GM23338 (cell line): ENCODE measurements at regions not wholly inside any gene's neighbourhood (a gene's known extent, or its start where the extent isn't known, plus 50 kb on each side); places are given as distances from the start of the nearest gene placed in this dataset.
A peak's percentile ranks its signal among the peaks of the same experiment; 100 is the strongest.

Source experiments
- ATAC-seq: fragments of 200-7000 bp; cut with Tn5 transposase; 3 replicates; pipeline ENCODE4 v1.9.1; 2020
- DNase-seq: peaks from one replicate; pipeline ENCODE4 v3.0.0-alpha.2; 2015; ENCODE audit warnings: low spot score
- H2AFZ ChIP-seq: fragments of 200-600 bp; sonication (generic); 2 replicates; pipeline ENCODE4 v1.8.0; 2016; ENCODE audit warnings: antibody characterized with exemption, mild to moderate bottlenecking, moderate library complexity
- H3F3A ChIP-seq: fragments of 200-600 bp; sonication (generic); replicated peaks from 2 replicates; pipeline ENCODE4 v1.8.0; 2017; ENCODE audit warnings: antibody characterized with exemption, mixed run types, low read depth
- H3K27ac ChIP-seq: fragments of 200-600 bp; sonication (generic); 2 replicates; pipeline ENCODE4 v1.6.1; 2016; ENCODE audit warnings: low read depth
- H3K27me3 ChIP-seq: fragments of 200-600 bp; sonication (generic); 2 replicates; pipeline ENCODE4 v1.8.0; 2016; ENCODE audit warnings: mild to moderate bottlenecking, mixed run types, moderate library complexity; ENCODE audit not compliant: insufficient read depth
- H3K36me3 ChIP-seq: fragments of 200-600 bp; sonication (generic); 2 replicates; pipeline ENCODE4 v1.8.0; 2016; ENCODE audit warnings: mild to moderate bottlenecking; ENCODE audit not compliant: insufficient read depth
- H3K4me1 ChIP-seq: fragments of 200-600 bp; sonication (generic); 2 replicates; pipeline ENCODE4 v1.8.0; 2016; ENCODE audit warnings: mild to moderate bottlenecking, moderate library complexity; ENCODE audit not compliant: insufficient read depth
- H3K4me2 ChIP-seq: fragments of 200-600 bp; sonication (generic); 2 replicates; pipeline ENCODE4 v1.7.1; 2017; ENCODE audit warnings: mixed run types
- H3K4me3 ChIP-seq: fragments of 200-600 bp; sonication (generic); 2 replicates; pipeline ENCODE4 v1.6.1; 2016; ENCODE audit warnings: mixed run types
- H3K79me2 ChIP-seq: fragments of 200-600 bp; sonication (generic); replicated peaks from 2 replicates; pipeline ENCODE4 v1.8.0; 2017; ENCODE audit warnings: mild to moderate bottlenecking; ENCODE audit not compliant: insufficient read depth
- H3K9me2 ChIP-seq: fragments of 200-600 bp; sonication (generic); 2 replicates; pipeline ENCODE4 v1.8.0; 2017; ENCODE audit not compliant: insufficient read depth
- H4K20me1 ChIP-seq: fragments of 200-600 bp; sonication (generic); replicated peaks from 2 replicates; pipeline ENCODE4 v1.8.0; 2017; ENCODE audit warnings: mild to moderate bottlenecking; ENCODE audit not compliant: insufficient read depth
- H3K27ac Mint-ChIP-seq: 2 replicates; pipeline ENCODE4 v1.8.0; 2020; ENCODE audit warnings: inconsistent platforms, mild to moderate bottlenecking, moderate library complexity, mixed read lengths
- H3K27me3 Mint-ChIP-seq: 3 replicates; pipeline ENCODE4 v1.8.0; 2022; ENCODE audit warnings: low read depth, mild to moderate bottlenecking, moderate library complexity, mixed read lengths, inconsistent platforms; ENCODE audit not compliant: insufficient read depth, poor library complexity
- H3K36me3 Mint-ChIP-seq: 3 replicates; pipeline ENCODE4 v1.8.0; 2021; ENCODE audit warnings: low read depth, mild to moderate bottlenecking, inconsistent platforms, moderate library complexity, mixed read lengths
- H3K4me1 Mint-ChIP-seq: 3 replicates; pipeline ENCODE4 v1.8.0; 2020; ENCODE audit warnings: mild to moderate bottlenecking, inconsistent platforms, mixed read lengths
- H3K4me3 Mint-ChIP-seq: 3 replicates; pipeline ENCODE4 v1.8.0; 2021; ENCODE audit warnings: moderate library complexity, mild to moderate bottlenecking, inconsistent platforms, mixed read lengths
- H3K9me3 Mint-ChIP-seq: 3 replicates; pipeline ENCODE4 v1.8.0; 2020; ENCODE audit warnings: moderate library complexity, mild to moderate bottlenecking, inconsistent platforms, mixed read lengths
- CREB1 ChIP-seq: fragments of 250-450 bp; sonication (Bioruptor Pico); IDR thresholded peaks from 2 replicates; pipeline ENCODE4 v1.5.0; 2020; ENCODE audit warnings: low read depth, mild to moderate bottlenecking, moderate library complexity
- EZH2 ChIP-seq: fragments of 200-600 bp; sonication (generic); IDR thresholded peaks from one replicate; pipeline ENCODE4 v1.8.0; 2017; ENCODE audit warnings: antibody characterized with exemption, mild to moderate bottlenecking, low read depth; ENCODE audit not compliant: unreplicated experiment
- EZH2phosphoT487 ChIP-seq: fragments of 200-600 bp; sonication (generic); IDR thresholded peaks from one replicate; pipeline ENCODE4 v1.8.1; 2018; ENCODE audit warnings: antibody characterized with exemption; ENCODE audit not compliant: unreplicated experiment
- JUNB ChIP-seq: IDR thresholded peaks from one replicate; pipeline ENCODE4 v1.6.1; 2016; ENCODE audit warnings: antibody characterized with exemption; ENCODE audit not compliant: unreplicated experiment
- NANOG ChIP-seq: IDR thresholded peaks from 2 replicates; pipeline ENCODE4 v1.6.1; 2016; ENCODE audit warnings: antibody characterized with exemption, borderline replicate concordance
- POLR2AphosphoS5 ChIP-seq: IDR thresholded peaks from 2 replicates; pipeline ENCODE4 v1.6.1; 2016; ENCODE audit warnings: antibody characterized with exemption, low read depth
- STAT1 ChIP-seq: IDR thresholded peaks from one replicate; pipeline ENCODE4 v1.6.1; 2016; ENCODE audit warnings: antibody characterized with exemption; ENCODE audit not compliant: unreplicated experiment
- ZNF114 ChIP-seq: fragments of 250-450 bp; sonication (Bioruptor Pico); IDR thresholded peaks from 2 replicates; pipeline ENCODE4 v1.5.0; 2020; ENCODE audit warnings: mild to moderate bottlenecking, moderate library complexity
- TF ChIP-seq, protein P1 (sequence below), 2 experiments: fragments of 200-600 bp in 1 of 2; sonication (generic) in 1 of 2; conservative IDR thresholded peaks; 2 replicates each; pipeline versions ENCODE4 v1.5.1 to v1.6.1; 2016 to 2017; ENCODE audit warnings: antibody characterized with exemption in 2 of 2, low read depth in 2 of 2, mild to moderate bottlenecking in 2 of 2, moderate library complexity in 1 of 2
- TF ChIP-seq, protein P2 (sequence below): IDR thresholded peaks from one replicate; pipeline ENCODE4 v1.6.1; 2018; ENCODE audit warnings: antibody characterized with exemption; ENCODE audit not compliant: unreplicated experiment
- TF ChIP-seq, protein P3 (sequence below): IDR thresholded peaks from 2 replicates; pipeline ENCODE4 v1.6.1; 2016; ENCODE audit warnings: antibody characterized with exemption

DNA sequence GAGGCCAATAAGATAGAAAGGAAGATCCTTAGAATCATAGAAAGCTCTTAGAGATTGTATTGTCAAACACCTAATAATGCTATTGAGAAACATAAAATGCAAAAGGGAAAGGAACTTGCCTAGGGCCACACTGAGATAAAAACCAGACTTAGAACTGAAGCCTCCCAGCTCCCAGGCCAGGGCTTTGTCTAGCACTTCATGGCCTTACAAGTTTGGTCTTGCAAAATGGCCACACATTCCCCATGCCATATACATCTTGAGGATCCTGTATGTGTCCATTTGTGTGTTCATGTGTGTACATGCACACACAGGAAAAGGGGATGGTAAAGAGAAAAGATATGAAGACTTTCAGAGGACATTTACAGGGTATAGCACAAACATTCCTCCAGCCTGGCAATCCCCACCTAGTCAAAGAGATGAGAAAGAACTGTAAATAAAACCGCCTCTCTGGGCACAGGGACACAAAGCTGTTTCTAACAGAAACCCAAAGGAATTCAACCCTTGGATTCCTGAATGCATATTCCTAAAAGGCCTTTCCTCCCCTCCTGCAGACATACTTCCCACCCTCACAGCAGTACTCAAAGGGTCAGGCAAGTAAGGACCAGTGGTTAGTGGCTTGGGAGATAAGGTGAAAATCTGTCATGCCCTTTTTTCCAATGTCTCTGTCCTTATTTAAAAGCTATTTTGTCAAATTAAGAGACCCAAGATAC, 99.7 kb upstream of the KLHL29 start:
- H4K20me1 ChIP-seq: no peaks in the 10 kb centered on the region
- H3K79me2 ChIP-seq: no peaks in the 10 kb centered on the region
- peaks cover 15% of the 10 kb centered on the region for H3K9me2 ChIP-seq
- DNase-seq: no peak
- no peak overlapping the region for H3K4me3 Mint-ChIP-seq
- ATAC-seq: peak; percentile 34; the same call in 1 of the 3 replicates
- H3K27ac Mint-ChIP-seq: no peak overlapping the region
- TF ChIP-seq, protein P1, sequence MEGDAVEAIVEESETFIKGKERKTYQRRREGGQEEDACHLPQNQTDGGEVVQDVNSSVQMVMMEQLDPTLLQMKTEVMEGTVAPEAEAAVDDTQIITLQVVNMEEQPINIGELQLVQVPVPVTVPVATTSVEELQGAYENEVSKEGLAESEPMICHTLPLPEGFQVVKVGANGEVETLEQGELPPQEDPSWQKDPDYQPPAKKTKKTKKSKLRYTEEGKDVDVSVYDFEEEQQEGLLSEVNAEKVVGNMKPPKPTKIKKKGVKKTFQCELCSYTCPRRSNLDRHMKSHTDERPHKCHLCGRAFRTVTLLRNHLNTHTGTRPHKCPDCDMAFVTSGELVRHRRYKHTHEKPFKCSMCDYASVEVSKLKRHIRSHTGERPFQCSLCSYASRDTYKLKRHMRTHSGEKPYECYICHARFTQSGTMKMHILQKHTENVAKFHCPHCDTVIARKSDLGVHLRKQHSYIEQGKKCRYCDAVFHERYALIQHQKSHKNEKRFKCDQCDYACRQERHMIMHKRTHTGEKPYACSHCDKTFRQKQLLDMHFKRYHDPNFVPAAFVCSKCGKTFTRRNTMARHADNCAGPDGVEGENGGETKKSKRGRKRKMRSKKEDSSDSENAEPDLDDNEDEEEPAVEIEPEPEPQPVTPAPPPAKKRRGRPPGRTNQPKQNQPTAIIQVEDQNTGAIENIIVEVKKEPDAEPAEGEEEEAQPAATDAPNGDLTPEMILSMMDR (conservative IDR thresholded peaks at IDR 0.05; ENCODE audit: low read depth in 2 of 2): no peak
- no peak for TF ChIP-seq POLR2AphosphoS5
- TF ChIP-seq ZNF114: no peak
- TF ChIP-seq JUNB: no peak
- no peak for TF ChIP-seq NANOG
- TF ChIP-seq, protein P2, sequence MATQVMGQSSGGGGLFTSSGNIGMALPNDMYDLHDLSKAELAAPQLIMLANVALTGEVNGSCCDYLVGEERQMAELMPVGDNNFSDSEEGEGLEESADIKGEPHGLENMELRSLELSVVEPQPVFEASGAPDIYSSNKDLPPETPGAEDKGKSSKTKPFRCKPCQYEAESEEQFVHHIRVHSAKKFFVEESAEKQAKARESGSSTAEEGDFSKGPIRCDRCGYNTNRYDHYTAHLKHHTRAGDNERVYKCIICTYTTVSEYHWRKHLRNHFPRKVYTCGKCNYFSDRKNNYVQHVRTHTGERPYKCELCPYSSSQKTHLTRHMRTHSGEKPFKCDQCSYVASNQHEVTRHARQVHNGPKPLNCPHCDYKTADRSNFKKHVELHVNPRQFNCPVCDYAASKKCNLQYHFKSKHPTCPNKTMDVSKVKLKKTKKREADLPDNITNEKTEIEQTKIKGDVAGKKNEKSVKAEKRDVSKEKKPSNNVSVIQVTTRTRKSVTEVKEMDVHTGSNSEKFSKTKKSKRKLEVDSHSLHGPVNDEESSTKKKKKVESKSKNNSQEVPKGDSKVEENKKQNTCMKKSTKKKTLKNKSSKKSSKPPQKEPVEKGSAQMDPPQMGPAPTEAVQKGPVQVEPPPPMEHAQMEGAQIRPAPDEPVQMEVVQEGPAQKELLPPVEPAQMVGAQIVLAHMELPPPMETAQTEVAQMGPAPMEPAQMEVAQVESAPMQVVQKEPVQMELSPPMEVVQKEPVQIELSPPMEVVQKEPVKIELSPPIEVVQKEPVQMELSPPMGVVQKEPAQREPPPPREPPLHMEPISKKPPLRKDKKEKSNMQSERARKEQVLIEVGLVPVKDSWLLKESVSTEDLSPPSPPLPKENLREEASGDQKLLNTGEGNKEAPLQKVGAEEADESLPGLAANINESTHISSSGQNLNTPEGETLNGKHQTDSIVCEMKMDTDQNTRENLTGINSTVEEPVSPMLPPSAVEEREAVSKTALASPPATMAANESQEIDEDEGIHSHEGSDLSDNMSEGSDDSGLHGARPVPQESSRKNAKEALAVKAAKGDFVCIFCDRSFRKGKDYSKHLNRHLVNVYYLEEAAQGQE: no peak
- TF ChIP-seq, protein P3, sequence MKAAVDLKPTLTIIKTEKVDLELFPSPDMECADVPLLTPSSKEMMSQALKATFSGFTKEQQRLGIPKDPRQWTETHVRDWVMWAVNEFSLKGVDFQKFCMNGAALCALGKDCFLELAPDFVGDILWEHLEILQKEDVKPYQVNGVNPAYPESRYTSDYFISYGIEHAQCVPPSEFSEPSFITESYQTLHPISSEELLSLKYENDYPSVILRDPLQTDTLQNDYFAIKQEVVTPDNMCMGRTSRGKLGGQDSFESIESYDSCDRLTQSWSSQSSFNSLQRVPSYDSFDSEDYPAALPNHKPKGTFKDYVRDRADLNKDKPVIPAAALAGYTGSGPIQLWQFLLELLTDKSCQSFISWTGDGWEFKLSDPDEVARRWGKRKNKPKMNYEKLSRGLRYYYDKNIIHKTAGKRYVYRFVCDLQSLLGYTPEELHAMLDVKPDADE: no peak
- TF ChIP-seq EZH2phosphoT487: no peak
- no peak for TF ChIP-seq CREB1 (CRISPR knock-in tag)
- no peak for TF ChIP-seq EZH2
- TF ChIP-seq STAT1: no peak
- H3K27ac ChIP-seq: no peak overlapping the region
- H3K4me1 ChIP-seq: peaks cover 9% of the 10 kb centered on the region
- no peak overlapping the region for H3K4me3 ChIP-seq
- H3K4me1 Mint-ChIP-seq: peaks cover 28% of the 10 kb centered on the region
- no peak overlapping the region for H3K4me2 ChIP-seq
- no peaks in the 10 kb centered on the region for H3K36me3 Mint-ChIP-seq
- H3K27me3 Mint-ChIP-seq: no peaks in the 10 kb centered on the region
- no peaks in the 10 kb centered on the region for H3K36me3 ChIP-seq
- no peaks in the 10 kb centered on the region for H3F3A ChIP-seq
- no peaks in the 10 kb centered on the region; the same call in 2 of the 3 replicates for H3K9me3 Mint-ChIP-seq
- no peak overlapping the region for H2AFZ ChIP-seq
- H3K27me3 ChIP-seq: no peaks in the 10 kb centered on the region
